ENCODE measurements at regions not wholly inside any gene's neighbourhood (a gene's known extent, or its start where the extent isn't known, plus 50 kb on each side); places are given as distances from the start of the nearest gene placed in this dataset.
"Not testable (repeated sequence)": the region's sequence is repeated elsewhere in the genome, so short reads cannot be mapped to it uniquely, and the experiment has no call there.

DNA sequence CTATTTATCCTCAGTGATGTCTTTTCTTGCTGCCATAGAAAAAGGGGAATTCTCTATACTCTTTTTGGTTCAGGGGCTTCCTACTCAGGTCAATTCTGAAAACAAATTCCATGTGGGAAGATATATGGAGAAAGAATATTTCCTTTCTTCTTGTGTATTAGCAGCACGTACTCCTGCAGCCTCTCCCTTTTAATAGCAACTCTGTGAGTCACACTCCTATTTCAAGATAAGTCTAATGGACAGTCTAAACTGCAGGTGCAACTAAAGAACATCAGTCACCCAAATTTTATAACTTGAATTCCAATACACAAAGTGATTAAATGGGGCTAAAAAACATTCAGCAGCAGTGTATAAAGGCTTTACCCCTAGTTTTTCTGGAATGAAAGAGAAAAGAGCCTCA lies 942.2 kb downstream of the CNTNAP5 start:
- no peak for DNase-seq (ENCODE audit: low read depth)

DNA sequence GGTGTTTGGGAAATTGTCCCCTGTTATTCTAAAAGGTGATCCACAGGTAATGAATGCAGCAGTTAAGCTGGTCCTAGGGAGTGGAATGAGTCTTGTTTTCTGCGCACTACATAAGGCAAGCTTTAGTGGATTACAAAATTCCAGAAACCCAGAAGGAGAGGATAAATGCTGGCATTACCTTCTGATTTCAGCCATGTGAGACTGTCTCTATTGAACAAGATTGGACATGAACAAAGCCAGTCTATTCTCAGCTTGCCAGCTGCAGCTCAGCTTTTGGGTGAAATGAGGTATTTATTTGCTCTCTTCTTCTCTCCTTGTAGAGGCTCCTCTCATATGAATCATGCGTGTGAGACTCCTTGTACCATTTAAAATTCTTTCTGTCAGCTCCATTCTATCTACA lies 944.9 kb downstream of the CNTNAP5 start:
- DNase-seq (ENCODE audit: low read depth), result no peak

DNA sequence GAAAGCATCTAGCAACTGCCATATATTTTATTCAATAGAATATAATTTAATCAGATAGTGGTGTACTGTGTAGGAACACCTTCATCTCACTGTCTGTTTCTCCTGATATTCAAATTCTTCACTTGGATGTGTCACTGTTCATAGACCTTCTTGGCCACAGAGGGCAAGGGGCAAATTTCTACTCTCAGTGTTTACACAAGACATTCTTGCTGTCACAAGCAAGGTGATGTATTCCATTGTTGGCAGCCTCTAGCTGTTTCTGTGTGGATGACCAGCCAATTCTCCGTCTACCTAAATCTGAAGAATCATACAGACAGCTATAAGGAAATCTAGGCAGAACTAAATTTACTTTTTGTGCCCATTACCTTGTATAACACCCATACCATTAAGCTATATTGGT lies 948.3 kb downstream of the CNTNAP5 start:
- DNase-seq (ENCODE audit: low read depth), result no peak

DNA sequence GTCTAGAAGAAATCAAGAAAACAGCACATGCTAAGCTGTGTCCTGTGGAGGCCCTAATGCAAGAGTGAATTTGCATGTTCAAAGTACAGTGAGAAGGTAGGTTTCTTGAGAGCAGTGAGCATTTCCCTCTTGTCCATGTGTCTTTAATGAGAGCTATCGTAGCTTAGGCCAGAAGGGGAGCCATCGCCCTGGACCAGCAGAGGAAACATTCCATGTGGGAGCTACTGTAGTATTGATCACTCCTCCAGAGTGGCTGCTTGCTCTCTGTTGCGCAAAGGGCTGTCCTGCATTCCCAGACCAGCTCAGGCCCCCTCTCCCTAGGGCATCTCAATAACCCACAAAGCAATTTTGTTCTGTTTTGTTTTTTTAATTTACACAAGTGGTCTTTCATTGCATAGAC lies 950.1 kb downstream of the CNTNAP5 start:
- DNase-seq (ENCODE audit: low read depth), result no peak

DNA sequence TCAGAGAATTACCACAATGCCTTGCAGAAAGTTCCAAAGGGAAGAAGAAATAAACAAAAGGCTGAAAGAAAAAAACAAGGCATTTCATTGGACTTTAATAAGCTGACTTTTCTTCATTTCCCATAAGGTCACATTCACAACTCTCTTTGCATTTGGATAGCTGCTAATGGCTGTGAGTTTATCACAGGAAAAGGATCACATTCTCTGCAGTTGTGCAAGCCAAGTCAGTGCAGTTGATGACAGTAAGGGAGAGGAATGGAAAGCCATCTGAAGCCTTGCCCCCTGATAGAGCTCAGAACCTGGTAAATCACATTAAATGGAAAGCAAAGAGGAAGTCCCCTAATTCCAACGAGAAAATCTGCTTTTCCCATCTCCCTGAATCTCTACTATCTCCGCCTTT lies 950.6 kb downstream of the CNTNAP5 start:
- DNase-seq (ENCODE audit: low read depth), result no peak

DNA sequence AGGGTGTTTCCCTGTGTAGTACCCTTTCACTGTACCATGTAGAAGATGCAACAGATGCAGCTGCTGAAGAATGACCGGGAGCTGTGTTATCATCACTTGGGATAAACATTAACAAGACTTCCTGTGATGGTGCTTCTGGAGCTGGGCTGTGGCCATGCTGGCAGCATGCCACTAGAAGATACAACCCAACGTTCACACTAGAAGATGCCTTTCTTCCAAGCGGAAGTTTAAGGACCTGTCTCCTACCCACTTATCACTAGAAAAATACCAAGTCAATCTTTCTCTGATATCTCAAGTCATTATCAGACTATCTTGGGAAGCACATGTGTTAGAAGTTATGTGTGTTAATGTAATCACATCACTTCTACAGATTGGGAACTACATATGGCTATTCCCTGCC lies 953.5 kb downstream of the CNTNAP5 start:
- DNase-seq (ENCODE audit: low read depth), result no peak

DNA sequence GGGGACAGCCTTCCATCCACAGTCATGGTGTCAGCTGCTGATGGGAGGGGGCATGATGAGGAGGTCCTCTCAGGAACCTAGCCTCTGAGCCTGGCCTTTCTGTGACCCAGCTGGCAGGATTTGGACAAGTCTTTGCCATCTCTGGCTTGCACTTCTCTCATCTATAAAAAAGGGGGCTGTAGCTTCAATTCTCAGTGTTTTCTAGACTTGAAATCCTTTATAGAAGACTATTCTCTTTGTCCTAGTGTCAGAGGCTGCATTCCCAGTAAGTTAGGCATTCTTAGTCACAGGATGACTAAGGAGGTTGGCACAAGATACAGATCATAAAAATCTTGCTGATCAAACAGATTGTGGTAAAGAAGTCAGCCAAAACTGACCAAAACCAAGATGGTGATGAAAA lies 958.5 kb downstream of the CNTNAP5 start:
- DNase-seq (ENCODE audit: low read depth), result no peak

DNA sequence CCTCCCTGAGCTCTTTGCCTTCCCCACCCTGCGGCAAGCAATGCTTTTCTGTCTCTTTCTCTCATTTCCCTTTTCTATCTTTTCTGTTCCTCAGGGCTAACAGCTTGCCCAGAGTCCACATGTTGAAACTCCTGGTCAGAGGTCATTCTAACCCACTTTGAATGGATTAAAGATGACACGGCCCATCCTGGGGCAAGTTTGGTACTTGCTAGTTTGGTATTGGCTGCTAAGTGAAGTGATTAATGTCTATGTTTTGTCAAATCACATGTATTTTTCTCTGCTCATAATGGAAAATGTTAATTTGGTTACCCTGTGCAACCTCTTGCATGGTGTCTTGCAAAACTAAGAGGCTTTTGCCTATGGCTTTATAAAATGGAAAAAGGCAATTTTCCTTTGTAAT lies 960.2 kb downstream of the CNTNAP5 start:
- DNase-seq (ENCODE audit: low read depth), result no peak

DNA sequence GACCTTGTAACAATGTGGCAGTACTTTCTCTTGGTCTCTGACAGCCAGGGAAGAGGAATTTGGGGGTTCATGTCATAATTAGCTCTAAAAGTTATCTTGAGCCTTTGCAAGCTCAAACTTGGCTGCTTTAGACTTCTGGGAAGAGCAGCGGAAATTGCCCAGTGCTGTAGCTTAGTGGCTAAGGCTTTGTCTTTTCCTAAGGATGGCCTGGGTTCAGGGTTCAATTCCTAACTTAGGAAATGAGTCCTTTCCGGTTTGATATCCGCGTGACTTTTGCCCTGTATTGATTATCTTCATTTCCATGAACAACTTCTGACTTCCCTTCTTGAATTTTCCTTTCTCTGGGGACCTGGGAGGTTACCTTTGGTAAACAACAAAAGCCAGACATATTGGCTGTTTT lies 961.0 kb downstream of the CNTNAP5 start:
- no peak for DNase-seq (ENCODE audit: low read depth)

DNA sequence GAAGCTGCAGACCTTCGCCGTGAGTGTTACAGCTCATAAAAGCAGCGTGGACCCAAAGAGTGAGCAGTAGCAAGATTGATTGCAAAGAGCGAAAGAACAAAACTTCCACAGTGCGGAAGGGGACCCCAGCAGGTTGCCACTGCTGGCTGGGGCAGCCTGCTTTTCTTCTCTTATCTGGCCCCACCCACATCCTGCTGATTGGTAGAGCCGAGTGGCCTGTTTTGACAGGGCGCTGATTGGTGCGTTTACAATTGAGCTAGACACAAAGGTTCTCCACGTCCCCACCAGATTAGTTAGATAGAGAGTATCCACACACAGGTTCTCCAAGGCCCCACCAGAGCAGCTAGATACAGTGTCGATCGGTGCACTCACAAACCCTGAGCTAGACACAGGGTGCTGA lies 961.8 kb downstream of the CNTNAP5 start:
- not testable (repeated sequence) for DNase-seq (ENCODE audit: low read depth)

DNA sequence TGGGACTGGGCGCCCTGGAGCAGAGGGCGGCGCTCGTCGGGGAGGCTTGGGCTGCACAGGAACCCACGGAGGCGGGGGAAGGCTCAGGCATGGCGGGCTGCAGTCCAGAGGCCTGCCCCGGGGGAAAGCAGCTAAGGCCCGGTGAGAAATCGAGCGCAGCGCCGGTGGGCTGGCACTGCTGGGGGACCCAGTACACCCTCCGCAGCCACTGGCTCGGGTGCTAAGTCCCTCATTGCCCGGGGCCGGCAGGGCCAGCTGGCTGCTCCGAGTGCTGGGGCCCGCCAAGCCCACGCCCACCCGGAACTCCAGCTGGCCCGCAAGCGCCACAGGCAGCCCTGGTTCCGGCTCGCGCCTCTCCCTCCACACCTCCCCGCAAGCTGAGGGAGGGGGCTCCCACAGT lies 962.3 kb downstream of the CNTNAP5 start:
- DNase-seq (ENCODE audit: low read depth), result not testable (repeated sequence)

DNA sequence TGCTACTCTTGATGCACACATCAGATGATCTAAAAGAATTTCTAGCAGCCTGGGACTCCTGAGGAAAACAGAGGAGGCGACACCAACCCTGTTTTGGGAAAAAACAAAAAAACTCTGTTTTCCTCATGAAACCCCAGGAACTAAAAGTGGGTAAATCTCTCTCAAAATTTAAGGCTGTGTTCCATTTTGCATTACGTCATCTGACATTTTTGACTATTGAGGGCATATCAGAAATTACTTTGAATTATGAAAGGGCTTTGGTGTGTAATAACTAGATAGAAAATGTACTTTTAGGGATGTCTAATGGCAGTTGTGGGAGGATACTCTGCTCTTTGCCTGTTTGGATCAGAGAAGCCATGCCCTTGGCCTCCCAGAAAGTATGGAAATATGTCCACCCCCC lies 963.0 kb downstream of the CNTNAP5 start:
- no peak for DNase-seq (ENCODE audit: low read depth)

DNA sequence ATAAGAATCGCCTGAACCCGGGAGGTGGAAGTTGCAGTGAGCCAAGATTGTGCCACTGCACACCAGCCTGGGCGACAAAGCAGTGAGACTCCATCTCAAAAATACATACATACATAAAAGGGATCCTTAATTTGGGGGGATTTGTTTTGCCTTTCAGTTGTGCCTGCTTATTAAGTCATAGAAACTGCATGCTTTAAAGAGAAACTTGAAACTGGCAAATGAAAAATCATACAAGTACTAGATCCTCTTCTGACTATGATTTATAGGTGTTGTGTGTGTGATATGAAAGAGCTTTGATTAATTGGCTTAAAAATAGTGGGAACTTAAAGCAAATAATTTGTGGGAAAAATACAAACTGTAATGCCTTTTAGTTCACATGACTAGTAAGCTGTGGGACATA lies 963.7 kb downstream of the CNTNAP5 start:
- DNase-seq (ENCODE audit: low read depth), result no peak

DNA sequence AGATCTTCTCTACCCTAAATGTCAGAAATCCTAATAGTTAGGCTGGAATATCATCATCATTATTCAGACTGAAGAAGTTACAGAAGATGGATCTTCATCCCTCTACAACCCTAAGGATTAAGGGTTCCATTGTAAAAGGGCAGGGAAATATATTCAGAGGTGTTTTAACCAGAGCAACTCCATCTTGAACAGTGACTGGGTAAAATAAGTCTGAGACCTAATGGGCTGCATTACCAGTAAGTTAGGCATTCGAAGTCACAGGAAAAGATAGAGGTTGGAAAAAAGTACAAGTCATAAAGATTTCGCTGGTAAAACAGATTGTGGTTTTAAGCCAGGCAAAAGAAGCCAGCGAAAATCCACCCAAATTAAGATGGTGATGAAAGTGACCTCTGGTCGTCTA lies 968.7 kb downstream of the CNTNAP5 start:
- no peak for DNase-seq (ENCODE audit: low read depth)

DNA sequence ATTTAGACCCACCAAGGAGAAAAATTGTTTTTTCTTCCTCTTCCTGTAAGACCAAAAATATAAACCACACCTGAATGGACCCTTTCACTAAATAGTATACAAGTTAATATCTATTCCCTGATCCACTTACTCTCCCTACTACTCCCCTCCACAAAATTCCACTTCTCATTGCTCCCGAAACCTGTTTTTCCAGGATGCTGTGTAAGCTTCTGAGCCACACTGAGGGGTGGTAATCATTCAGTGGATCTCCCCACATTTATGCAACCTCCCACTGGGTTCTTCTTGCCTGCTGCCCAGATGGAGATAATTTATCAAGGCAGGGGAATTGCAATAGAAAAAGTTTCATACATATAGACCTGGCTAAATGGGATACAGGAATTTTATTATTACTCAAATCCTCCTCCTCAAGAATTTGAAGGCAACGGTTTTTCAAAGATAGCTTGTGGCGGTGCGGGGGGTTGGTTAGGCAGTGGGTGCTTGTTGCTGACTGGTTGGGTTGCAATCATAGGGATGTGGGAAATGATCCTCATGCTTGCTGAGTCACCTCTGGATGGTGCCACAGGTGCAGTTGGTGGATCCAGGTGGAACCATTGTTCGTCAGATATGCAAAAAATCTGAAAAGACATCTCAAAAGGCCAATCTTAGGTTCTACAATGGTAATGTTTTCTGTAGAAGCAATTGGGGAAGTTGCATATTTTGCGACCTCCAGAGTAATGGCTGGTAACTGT lies 970.3 kb downstream of the CNTNAP5 start:
- DNase-seq (ENCODE audit: low read depth), result no peak

DNA sequence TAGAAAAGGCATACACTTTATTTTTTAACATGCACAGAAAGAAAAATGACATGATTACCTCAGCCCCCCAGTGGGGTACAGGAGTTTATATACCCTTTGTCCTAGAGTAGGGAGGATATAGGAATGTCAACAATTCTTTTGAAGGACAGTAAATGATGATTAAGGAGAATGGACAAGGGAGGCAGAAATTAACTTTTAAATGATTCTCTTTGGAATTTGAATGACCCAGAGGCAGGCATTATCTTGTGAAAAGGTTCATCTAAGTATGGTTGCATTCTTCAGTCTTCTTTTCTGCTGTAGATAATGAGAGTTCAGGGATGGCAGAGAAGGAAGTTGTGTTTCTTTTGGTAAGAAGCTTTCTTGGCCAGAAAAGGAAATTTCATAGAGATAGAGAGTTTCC lies 971.3 kb downstream of the CNTNAP5 start:
- no peak for DNase-seq (ENCODE audit: low read depth)

DNA sequence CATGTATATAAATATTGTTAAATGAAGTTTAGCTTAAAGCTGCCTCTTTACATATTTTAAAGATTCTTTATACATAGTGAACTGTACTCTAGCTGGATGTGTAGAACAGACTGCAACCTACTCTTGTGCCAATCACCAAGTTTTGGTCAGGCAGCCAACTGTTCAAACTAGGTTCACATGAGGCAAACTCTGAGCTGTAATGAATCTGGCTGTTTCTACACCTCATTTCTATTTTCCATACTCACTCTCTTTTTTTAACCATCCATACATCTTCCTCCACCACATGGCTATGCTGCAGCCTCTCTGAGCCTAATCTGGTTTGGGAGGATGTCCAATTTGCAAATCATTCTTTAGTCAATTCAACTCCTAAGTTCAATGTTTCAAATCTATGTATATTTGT lies 974.8 kb downstream of the CNTNAP5 start:
- no peak for DNase-seq (ENCODE audit: low read depth)

DNA sequence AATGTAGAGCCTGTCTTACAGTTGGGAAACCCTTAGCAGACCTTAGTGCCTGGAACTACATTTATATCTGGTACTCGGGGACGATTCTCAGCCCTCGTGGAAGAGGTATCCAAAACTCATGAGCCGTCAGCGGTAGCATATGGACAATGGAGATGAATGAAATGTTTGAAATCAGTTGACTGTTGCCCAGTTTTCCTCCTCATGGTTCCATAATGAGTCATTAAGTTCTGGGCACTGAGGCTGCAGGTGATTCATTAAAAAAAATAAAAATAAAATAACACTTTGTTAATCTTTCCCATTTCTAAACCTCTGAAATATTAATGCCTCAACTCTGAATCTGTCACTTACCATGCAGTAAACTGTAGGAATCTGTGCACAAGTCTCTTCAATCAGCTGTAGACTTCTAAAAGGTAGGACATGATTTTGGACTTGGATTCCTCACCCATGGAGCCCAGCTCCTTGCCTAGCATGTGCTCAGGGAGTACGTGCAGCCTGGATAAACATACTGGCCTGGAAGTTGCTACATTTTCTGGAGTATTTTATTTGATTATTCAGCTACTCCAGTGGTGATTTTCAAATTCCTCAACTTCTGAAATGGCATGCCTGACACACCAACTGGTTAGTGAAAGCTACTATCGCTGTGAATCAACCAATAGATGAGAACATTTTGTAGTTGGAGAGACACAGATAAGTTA lies 979.2 kb downstream of the CNTNAP5 start:
- DNase-seq (ENCODE audit: low read depth), result no peak

DNA sequence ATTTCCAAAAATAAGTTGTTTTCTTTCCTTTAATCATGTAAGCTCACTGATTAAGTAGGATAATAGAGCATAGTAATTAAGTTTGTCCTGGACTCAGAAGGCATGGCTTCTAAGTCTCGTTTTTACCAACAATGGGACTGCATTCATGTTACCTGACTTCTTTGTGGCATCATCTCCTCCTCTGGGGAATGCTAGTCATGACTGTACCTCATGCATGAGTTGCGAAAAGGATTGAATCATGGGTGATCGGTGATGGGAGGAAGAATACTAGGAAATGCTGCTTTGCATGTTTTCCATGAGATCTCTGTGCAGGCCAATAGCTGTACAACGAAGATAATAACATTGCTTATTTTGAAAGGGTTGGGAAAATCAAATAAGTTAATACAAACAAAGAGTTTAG lies 981.6 kb downstream of the CNTNAP5 start:
- DNase-seq (ENCODE audit: low read depth), result no peak

DNA sequence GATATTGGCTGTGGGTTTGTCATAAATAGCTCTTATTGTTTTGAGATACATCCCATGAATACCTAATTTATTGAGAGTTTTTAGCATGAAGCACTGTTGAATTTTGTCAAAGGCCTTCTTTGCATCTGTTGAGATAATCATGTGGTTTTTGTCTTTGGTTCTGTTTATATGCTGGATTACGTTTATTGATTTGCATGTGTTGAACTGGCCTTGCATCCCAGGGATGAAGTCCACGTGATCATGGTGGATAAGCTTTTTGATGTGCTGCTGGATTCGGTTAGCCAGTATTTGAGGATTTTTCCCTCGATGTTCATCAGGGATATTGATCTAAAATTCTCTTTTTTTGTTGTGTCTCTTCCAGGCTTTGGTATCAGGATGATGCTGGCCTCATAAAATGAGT lies 1003.6 kb downstream of the CNTNAP5 start:
- DNase-seq (ENCODE audit: low read depth), result not testable (repeated sequence)

DNA sequence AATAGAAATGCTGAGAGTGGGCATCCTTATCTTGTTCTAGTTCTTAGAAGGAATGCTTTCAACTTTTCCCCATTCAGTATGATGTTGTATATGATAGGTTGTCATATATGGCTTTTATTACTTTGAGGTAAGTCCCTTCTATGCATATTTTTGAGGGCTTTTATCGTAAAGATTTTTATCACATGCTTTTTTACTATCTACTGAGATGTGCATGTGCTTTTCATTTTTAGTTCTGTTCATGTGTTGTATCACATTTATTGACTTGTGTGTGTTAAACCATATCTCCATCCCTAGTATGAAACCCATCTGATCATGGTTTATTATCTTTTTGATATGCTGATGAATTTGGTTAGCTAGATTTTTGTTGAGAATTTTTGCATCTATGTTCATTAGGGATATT lies 1008.8 kb downstream of the CNTNAP5 start:
- no peak for DNase-seq (ENCODE audit: low read depth)

DNA sequence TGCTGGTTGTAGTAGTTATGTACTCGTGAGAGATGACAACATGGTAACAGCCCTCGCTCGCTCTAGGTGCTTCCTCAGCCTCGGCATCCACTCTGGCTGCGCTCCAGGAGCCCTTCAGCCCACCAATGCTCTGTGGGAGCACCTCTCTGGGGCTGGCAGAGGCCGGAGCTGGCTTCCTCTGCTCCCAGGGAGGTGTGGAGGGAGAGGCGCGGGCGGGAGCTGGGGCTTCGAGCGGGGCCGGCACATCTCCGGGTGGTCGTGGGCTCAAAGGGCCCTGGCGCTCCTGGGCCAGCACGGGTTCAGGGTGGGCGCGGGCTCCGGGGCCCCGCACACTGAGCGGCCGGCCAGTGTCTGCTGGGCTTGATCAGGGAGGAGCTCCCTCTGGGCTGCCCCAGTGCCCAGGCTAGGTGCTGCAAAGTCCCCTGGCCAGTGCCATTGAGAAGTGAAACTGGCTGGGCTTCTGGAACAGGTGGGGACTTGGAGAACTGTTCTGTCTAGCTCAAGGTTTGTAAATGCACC lies 1012.1 kb downstream of the CNTNAP5 start:
- no peak for DNase-seq (ENCODE audit: low read depth)

DNA sequence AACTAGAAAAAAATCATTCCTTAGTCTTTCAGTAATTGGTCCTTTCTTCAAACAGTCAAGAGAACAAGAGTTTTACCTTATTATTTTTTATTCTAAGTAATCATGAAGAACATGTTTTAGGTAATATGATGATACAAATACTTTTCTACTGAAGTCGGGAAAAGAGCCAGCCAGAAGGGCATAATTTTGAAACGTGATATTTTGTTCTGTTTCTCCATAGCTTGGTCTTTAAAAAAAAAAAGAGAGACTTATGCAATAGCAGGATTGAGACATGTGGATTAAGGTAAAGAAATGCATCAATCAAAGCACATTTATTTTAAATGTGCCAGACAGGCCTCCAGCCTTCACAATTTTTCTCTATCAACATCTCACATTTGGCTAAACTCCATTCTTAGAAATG lies 1016.8 kb downstream of the CNTNAP5 start:
- DNase-seq (ENCODE audit: low read depth), result no peak

DNA sequence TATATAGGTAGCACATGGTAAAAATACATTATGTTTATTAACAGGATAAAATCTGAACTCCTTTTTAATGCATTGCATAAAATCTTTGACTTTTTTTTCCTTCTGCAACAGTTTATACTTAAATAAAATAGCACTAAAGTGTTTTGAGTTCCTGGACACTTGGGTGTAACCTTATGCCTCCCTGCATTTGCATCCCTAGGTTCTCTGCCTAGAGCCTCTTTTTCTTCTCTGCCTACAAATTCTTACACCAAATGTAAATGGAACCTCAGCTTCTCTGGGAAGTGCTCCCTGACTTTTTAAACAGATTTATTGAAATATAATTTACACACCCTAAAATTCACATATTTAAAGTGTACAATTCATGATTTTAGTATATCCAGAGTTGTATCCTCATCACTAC lies 1017.6 kb downstream of the CNTNAP5 start:
- DNase-seq (ENCODE audit: low read depth), result no peak

Measured in stimulated activated CD8-positive, alpha-beta memory T cell treated with anti-CD3 and anti-CD28 coated beads, Interleukin-12 subunit alpha, Interleukin-12 subunit beta, amount 100 ng/mL, for 4 hours (primary cell).